Upper lobe of left lung (tissue), 4 donors: ENCODE measurements at regions not wholly inside any gene's neighbourhood (a gene's known extent, or its start where the extent isn't known, plus 50 kb on each side); places are given as distances from the start of the nearest gene placed in this dataset.

Source experiments
- POLR2A ChIP-seq, 4 donors: fragments of 450-650 bp; IDR thresholded peaks; one replicate each; pipeline ENCODE4 v1.5.1; 2016 to 2017; ENCODE audit warnings: antibody characterized with exemption in 4 of 4, mild to moderate bottlenecking in 2 of 4
- POLR2AphosphoS5 ChIP-seq, 2 donors: sonication (generic); formaldehyde crosslinking; IDR thresholded peaks; one replicate each; pipeline ENCODE4 v1.5.1; 2017; ENCODE audit warnings: antibody characterized with exemption in 2 of 2
- TF ChIP-seq, protein P1 (sequence below), 6 experiments: fragments of 450-650 bp in 4 of 6; fragments of 200-600 bp in 2 of 6; sonication (generic) in 2 of 6; IDR thresholded peaks; one replicate each; pipeline ENCODE4 v1.5.1; 2016 to 2019; ENCODE audit warnings: antibody characterized with exemption in 6 of 6

DNA sequence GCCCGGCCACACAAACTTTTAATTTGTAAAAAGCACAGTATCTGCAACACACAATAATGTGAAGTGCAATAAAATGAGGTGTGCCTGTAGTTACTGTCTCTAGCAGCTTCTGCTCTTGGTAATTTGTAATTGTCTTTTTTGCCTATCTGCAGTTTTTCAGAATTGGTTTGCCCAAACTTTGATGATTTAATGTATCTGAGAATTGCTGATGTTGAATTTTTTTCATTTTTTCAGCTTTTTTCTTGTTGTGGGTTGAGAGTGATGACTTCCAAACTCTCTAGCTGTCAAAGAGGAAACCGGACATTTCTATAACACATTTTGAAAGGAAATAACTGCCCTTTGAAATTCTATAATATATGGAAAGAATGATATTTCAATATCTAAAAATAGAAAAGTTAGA, 236.9 kb downstream of the RERGL start:
- TF ChIP-seq, protein P1, sequence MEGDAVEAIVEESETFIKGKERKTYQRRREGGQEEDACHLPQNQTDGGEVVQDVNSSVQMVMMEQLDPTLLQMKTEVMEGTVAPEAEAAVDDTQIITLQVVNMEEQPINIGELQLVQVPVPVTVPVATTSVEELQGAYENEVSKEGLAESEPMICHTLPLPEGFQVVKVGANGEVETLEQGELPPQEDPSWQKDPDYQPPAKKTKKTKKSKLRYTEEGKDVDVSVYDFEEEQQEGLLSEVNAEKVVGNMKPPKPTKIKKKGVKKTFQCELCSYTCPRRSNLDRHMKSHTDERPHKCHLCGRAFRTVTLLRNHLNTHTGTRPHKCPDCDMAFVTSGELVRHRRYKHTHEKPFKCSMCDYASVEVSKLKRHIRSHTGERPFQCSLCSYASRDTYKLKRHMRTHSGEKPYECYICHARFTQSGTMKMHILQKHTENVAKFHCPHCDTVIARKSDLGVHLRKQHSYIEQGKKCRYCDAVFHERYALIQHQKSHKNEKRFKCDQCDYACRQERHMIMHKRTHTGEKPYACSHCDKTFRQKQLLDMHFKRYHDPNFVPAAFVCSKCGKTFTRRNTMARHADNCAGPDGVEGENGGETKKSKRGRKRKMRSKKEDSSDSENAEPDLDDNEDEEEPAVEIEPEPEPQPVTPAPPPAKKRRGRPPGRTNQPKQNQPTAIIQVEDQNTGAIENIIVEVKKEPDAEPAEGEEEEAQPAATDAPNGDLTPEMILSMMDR (IDR thresholded peaks at IDR 0.05), result no peak
- TF ChIP-seq POLR2A (IDR thresholded peaks at IDR 0.05), result no peak
- TF ChIP-seq POLR2AphosphoS5 (IDR thresholded peaks at IDR 0.05), result no peak
